Fibroblast of mammary gland (primary cell): ENCODE measurements at regions not wholly inside any gene's neighbourhood (a gene's known extent, or its start where the extent isn't known, plus 50 kb on each side); places are given as distances from the start of the nearest gene placed in this dataset.
"Not testable (repeated sequence)": the region's sequence is repeated elsewhere in the genome, so short reads cannot be mapped to it uniquely, and the experiment has no call there.

Experiments
- DNase-seq: peaks from one replicate; pipeline ENCODE4 v3.0.0-alpha.2; 2010; ENCODE audit warnings: low read depth
- H3K4me3 ChIP-seq: 2 replicates; pipeline ENCODE4 v1.5.1; 2011; ENCODE audit warnings: low read depth, mild to moderate bottlenecking, low read length, moderate library complexity; ENCODE audit not compliant: control insufficient read depth
- TF ChIP-seq, protein P1 (sequence below): conservative IDR thresholded peaks from 2 replicates; pipeline ENCODE4 v1.5.1; 2011; ENCODE audit warnings: low read depth, low read length, inconsistent platforms; ENCODE audit not compliant: control insufficient read depth, insufficient read depth

DNA sequence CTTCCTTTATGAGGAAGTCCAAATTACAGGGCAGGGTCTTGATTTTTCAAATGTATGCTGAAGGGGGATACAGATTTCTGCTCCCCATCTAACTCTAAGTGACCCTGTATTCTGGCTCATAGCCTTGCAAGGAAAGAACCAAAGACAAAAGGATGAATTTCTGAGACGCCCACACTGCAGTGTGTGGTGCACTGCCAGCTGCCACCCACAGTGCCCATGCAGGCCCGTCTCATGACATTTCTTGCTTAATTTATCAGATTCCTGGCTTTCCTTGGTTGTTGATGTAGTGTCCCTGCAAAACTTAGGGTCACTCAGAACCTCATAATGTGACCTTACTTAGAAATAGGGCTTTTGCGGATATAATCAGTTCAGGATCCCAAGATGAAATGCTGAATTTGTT, 68.0 kb downstream of the CBLN4 start:
- no peak overlapping the region for H3K4me3 ChIP-seq
- TF ChIP-seq, protein P1, sequence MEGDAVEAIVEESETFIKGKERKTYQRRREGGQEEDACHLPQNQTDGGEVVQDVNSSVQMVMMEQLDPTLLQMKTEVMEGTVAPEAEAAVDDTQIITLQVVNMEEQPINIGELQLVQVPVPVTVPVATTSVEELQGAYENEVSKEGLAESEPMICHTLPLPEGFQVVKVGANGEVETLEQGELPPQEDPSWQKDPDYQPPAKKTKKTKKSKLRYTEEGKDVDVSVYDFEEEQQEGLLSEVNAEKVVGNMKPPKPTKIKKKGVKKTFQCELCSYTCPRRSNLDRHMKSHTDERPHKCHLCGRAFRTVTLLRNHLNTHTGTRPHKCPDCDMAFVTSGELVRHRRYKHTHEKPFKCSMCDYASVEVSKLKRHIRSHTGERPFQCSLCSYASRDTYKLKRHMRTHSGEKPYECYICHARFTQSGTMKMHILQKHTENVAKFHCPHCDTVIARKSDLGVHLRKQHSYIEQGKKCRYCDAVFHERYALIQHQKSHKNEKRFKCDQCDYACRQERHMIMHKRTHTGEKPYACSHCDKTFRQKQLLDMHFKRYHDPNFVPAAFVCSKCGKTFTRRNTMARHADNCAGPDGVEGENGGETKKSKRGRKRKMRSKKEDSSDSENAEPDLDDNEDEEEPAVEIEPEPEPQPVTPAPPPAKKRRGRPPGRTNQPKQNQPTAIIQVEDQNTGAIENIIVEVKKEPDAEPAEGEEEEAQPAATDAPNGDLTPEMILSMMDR: no peak
- no peak for DNase-seq

GRCh38 chr20:55936209-55936595, 69.1 kb downstream of the CBLN4 start:
- TF ChIP-seq, protein P1: no peak
- DNase-seq: no peak
- no peak overlapping the region for H3K4me3 ChIP-seq

DNA sequence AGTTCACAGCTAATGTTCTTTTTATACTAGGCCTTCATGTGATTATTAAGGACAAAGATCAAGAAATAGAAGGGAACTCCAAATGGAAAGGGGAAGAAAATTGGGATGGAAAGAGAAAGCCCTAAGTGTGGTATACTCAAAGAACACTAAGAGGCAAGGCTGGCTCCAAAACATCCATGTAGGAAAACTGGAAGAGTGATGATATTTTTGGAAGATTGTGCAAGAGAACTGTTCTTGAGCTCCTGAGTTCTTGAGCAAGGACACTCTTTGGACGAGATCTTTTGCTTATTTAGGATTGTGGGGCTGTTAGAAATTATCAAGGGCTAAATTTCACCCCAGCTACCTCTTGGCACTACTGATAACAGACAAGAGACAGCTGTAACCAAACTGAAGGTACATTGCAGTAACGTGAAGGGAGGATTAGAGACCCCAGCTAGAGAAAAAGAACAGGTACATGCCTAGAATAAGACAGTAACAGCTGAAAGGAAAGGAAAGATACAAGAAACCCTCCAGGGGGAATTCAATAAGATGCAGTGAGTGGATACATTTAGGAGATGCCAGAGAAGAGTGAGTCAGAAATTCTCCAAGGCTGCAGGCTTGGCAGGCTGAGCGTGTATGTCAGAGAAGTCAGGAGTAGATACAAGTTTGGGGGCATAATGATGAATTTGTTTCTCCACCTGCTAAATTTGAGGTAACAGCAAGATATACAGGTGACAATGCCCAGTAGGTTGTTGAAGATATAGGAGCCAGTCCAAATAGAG, 69.7 kb downstream of the CBLN4 start:
- no peak overlapping the region for H3K4me3 ChIP-seq
- no peak for DNase-seq
- TF ChIP-seq, protein P1: no peak

- TF ChIP-seq, protein P1: no peak
- DNase-seq: no peak
- no peak overlapping the region for H3K4me3 ChIP-seq
These were observed 71.2 kb downstream of the CBLN4 start for GRCh38 chr20:55934146-55934545.

- not testable (repeated sequence) for DNase-seq, H3K4me3 ChIP-seq
These were observed 74.4 kb downstream of the CBLN4 start for GRCh38 chr20:55930876-55931275.

- TF ChIP-seq, protein P1: no peak
These were observed 77.1 kb downstream of the CBLN4 start for GRCh38 chr20:55928266-55928665.

DNA sequence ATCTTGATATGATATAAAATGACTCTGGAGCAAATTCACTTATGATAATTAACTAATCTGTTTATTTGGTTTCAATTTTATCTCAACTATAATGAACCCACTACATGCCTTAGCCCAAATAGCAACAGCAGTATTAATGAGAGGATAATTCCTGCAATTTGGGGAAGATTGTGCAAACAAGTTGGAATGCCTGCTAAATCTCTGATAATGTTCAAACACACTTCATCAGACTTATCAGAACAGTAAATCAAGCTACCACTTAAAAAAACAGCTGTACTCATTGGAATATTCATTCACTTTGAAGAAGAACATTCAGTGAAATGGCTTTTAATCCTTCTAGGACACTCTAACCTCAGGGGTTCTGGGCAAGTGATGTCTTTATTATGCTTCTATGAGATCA, 85.4 kb downstream of the CBLN4 start:
- TF ChIP-seq, protein P1: no peak
- DNase-seq: no peak
- no peak overlapping the region for H3K4me3 ChIP-seq

More at GRCh38 chr20:55928266-55928665, 77.1 kb downstream of the CBLN4 start:
- no peak overlapping the region for H3K4me3 ChIP-seq
- no peak for DNase-seq
